ENCODE measurements at regions not wholly inside any gene's neighbourhood (a gene's known extent, or its start where the extent isn't known, plus 50 kb on each side); places are given as distances from the start of the nearest gene placed in this dataset.

DNA sequence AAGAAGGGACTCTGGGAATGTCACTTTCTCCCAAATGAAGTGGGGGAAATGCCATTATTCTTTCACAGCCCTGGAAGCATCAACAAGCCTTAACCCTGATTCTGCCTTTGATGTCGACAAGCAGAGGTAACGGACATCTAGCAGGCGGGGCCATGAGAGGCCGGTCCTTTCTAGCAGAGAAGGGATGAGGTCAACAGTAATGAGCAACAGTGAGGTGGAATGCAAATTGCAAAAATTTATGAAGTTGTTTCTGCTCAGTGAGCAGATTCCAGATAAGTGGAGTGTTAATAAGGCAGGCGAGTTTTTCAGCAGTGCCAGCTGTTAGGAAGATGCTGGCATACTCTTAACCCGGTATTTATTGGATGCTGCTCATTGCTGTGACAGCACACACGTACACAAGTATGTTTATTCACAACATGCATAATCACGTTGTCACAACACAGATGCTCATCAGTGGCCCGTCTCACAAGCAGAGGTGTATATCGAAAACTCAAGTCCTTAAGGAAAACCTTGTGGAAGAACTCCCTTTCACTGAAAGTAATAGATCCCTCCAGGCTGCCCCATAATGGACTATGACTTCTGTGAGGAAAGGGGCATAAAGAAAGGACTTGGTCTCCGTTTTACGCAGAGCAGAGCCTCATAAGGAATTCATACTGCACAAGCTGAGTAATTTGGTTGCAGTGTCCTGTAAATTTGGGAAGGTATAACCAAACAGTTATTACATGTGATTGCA is 329.0 kb downstream of the IGSF11 start:
- H3K27ac ChIP-seq (ENCODE audit: low read depth in 2 of 2, low read length in 2 of 2), result no peak overlapping the region

GRCh38 chr3:118707991-118708390 is 326.7 kb downstream of the IGSF11 start:
- Histone ChIP-seq H3K27ac (ENCODE audit: low read depth in 2 of 2, low read length in 2 of 2) (no peak overlapping the region), H3K27me3 (ENCODE audit: control insufficient read depth, insufficient read depth, low read length) (no peaks in the 10 kb centered on the region), H3K36me3 (ENCODE audit: control insufficient read depth in 2 of 3, insufficient read depth in 3 of 3, low read length in 3 of 3) (no peaks in the 10 kb centered on the region), H3K9ac (ENCODE audit: low read length in 3 of 3) (no peak overlapping the region), H3K4me3 (ENCODE audit: low read length in 3 of 3) (no peak overlapping the region), H3K4me1 (ENCODE audit: control insufficient read depth in 2 of 3, insufficient read depth in 2 of 3, low read depth in 1 of 3, low read length in 3 of 3) (no peaks in the 10 kb centered on the region), H3K9me3 (ENCODE audit: control insufficient read depth in 2 of 3, insufficient read depth in 1 of 3, low read length in 3 of 3) (no peaks in the 10 kb centered on the region)
- DNase-seq (no peak), FAIRE-seq (no peak)
- TF ChIP-seq, protein P1, sequence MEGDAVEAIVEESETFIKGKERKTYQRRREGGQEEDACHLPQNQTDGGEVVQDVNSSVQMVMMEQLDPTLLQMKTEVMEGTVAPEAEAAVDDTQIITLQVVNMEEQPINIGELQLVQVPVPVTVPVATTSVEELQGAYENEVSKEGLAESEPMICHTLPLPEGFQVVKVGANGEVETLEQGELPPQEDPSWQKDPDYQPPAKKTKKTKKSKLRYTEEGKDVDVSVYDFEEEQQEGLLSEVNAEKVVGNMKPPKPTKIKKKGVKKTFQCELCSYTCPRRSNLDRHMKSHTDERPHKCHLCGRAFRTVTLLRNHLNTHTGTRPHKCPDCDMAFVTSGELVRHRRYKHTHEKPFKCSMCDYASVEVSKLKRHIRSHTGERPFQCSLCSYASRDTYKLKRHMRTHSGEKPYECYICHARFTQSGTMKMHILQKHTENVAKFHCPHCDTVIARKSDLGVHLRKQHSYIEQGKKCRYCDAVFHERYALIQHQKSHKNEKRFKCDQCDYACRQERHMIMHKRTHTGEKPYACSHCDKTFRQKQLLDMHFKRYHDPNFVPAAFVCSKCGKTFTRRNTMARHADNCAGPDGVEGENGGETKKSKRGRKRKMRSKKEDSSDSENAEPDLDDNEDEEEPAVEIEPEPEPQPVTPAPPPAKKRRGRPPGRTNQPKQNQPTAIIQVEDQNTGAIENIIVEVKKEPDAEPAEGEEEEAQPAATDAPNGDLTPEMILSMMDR (IDR thresholded peaks at IDR 0.05; ENCODE audit: borderline replicate concordance, extremely low read depth, insufficient read depth), result no peak
- intact Hi-C loops (cut with DNase I), result no loop called here

More for the DNA sequence above, 329.0 kb downstream of the IGSF11 start:
- Histone ChIP-seq H3K9me3 (ENCODE audit: control insufficient read depth in 2 of 3, insufficient read depth in 1 of 3, low read length in 3 of 3) (no peaks in the 10 kb centered on the region), H3K9ac (ENCODE audit: low read length in 3 of 3) (no peak overlapping the region), H3K36me3 (ENCODE audit: control insufficient read depth in 2 of 3, insufficient read depth in 3 of 3, low read length in 3 of 3) (no peaks in the 10 kb centered on the region), H3K4me1 (ENCODE audit: control insufficient read depth in 2 of 3, insufficient read depth in 2 of 3, low read depth in 1 of 3, low read length in 3 of 3) (no peaks in the 10 kb centered on the region), H3K4me3 (ENCODE audit: low read length in 3 of 3) (no peak overlapping the region), H3K27me3 (ENCODE audit: control insufficient read depth, insufficient read depth, low read length) (no peaks in the 10 kb centered on the region)
- TF ChIP-seq, protein P1 (IDR thresholded peaks at IDR 0.05; ENCODE audit: borderline replicate concordance, extremely low read depth, insufficient read depth), result no peak
- intact Hi-C loops (cut with DNase I), result no loop called here
- FAIRE-seq (no peak), DNase-seq (no peak)

- TF ChIP-seq, protein P1 (IDR thresholded peaks at IDR 0.05; ENCODE audit: borderline replicate concordance, extremely low read depth, insufficient read depth), result no peak
- Histone ChIP-seq H3K27ac (ENCODE audit: low read depth in 2 of 2, low read length in 2 of 2) (no peak overlapping the region), H3K27me3 (ENCODE audit: control insufficient read depth, insufficient read depth, low read length) (no peaks in the 10 kb centered on the region), H3K9me3 (ENCODE audit: control insufficient read depth in 2 of 3, insufficient read depth in 1 of 3, low read length in 3 of 3) (no peaks in the 10 kb centered on the region), H3K4me1 (ENCODE audit: control insufficient read depth in 2 of 3, insufficient read depth in 2 of 3, low read depth in 1 of 3, low read length in 3 of 3) (no peaks in the 10 kb centered on the region), H3K9ac (ENCODE audit: low read length in 3 of 3) (no peak overlapping the region), H3K36me3 (ENCODE audit: control insufficient read depth in 2 of 3, insufficient read depth in 3 of 3, low read length in 3 of 3) (no peaks in the 10 kb centered on the region), H3K4me3 (ENCODE audit: low read length in 3 of 3) (no peak overlapping the region)
- DNase-seq, result no peak
- FAIRE-seq, result no peak
- intact Hi-C loops (cut with DNase I), result no loop called here
Measured at GRCh38 chr3:118710532-118710931, 324.1 kb downstream of the IGSF11 start.

All from kidney (tissue), 13 donors.